ENCODE measurements at regions not wholly inside any gene's neighbourhood (a gene's known extent, or its start where the extent isn't known, plus 50 kb on each side); places are given as distances from the start of the nearest gene placed in this dataset.

- DNase-seq (ENCODE audit: insufficient read length, low spot score, missing footprints): peak; percentile 92
- Histone ChIP-seq H2AFZ (ENCODE audit: low read length) (peak overlapping the region; percentile 66), H3K4me3 (ENCODE audit: insufficient read depth, low read length) (no peak overlapping the region), H3K9me3 (ENCODE audit: low read depth, low read length) (no peaks in the 10 kb centered on the region), H3K27me3 (ENCODE audit: insufficient read depth, low read length) (no peaks in the 10 kb centered on the region), H3K27ac (ENCODE audit: low read depth, low read length) (no peak overlapping the region), H3K79me2 (ENCODE audit: insufficient read depth, low read length) (no peaks in the 10 kb centered on the region), H3K4me1 (ENCODE audit: insufficient read depth, low read length) (no peaks in the 10 kb centered on the region), H4K20me1 (ENCODE audit: insufficient read depth, low read length) (no peaks in the 10 kb centered on the region), H3K4me2 (ENCODE audit: insufficient read depth, low read length) (no peak overlapping the region), H3K36me3 (ENCODE audit: insufficient read depth, low read length) (no peaks in the 10 kb centered on the region)
- peak; percentile 44 for TF ChIP-seq CTCF (IDR thresholded peaks at IDR 0.05; ENCODE audit: extremely low read depth, low read depth, low read length)
Measured at GRCh38 chr9:81848472-81848871, 79.8 kb upstream of the SPATA31D4 start.

GRCh38 chr9:81849631-81850259 is 78.5 kb upstream of the SPATA31D4 start:
- Histone ChIP-seq H3K9me3 (ENCODE audit: low read depth, low read length) (no peaks in the 10 kb centered on the region), H3K4me3 (ENCODE audit: insufficient read depth, low read length) (no peak overlapping the region), H3K4me2 (ENCODE audit: insufficient read depth, low read length) (no peak overlapping the region), H3K27ac (ENCODE audit: low read depth, low read length) (no peak overlapping the region), H3K27me3 (ENCODE audit: insufficient read depth, low read length) (no peaks in the 10 kb centered on the region), H3K36me3 (ENCODE audit: insufficient read depth, low read length) (no peaks in the 10 kb centered on the region), H3K79me2 (ENCODE audit: insufficient read depth, low read length) (no peaks in the 10 kb centered on the region), H4K20me1 (ENCODE audit: insufficient read depth, low read length) (no peaks in the 10 kb centered on the region), H2AFZ (ENCODE audit: low read length) (no peak overlapping the region), H3K4me1 (ENCODE audit: insufficient read depth, low read length) (no peaks in the 10 kb centered on the region)
- DNase-seq (ENCODE audit: insufficient read length, low spot score, missing footprints): no peak
- TF ChIP-seq CTCF (IDR thresholded peaks at IDR 0.05; ENCODE audit: extremely low read depth, low read depth, low read length): no peak

- Histone ChIP-seq H3K9me3 (ENCODE audit: low read depth, low read length) (no peaks in the 10 kb centered on the region), H3K79me2 (ENCODE audit: insufficient read depth, low read length) (no peaks in the 10 kb centered on the region), H3K4me1 (ENCODE audit: insufficient read depth, low read length) (no peaks in the 10 kb centered on the region)
Measured at GRCh38 chr9:81850724-81851123, 77.5 kb upstream of the SPATA31D4 start.

GRCh38 chr9:81851340-81851739 is 76.9 kb upstream of the SPATA31D4 start:
- H3K9me3 ChIP-seq (ENCODE audit: low read depth, low read length): no peaks in the 10 kb centered on the region
- H3K36me3 ChIP-seq (ENCODE audit: insufficient read depth, low read length): no peaks in the 10 kb centered on the region
- TF ChIP-seq CTCF (IDR thresholded peaks at IDR 0.05; ENCODE audit: extremely low read depth, low read depth, low read length): no peak
- no peaks in the 10 kb centered on the region for H3K27me3 ChIP-seq (ENCODE audit: insufficient read depth, low read length)
- no peaks in the 10 kb centered on the region for H3K79me2 ChIP-seq (ENCODE audit: insufficient read depth, low read length)
- H3K4me1 ChIP-seq (ENCODE audit: insufficient read depth, low read length): no peaks in the 10 kb centered on the region
- H3K27ac ChIP-seq (ENCODE audit: low read depth, low read length): no peak overlapping the region
- no peak overlapping the region for H3K4me3 ChIP-seq (ENCODE audit: insufficient read depth, low read length)
- no peaks in the 10 kb centered on the region for H4K20me1 ChIP-seq (ENCODE audit: insufficient read depth, low read length)
- H2AFZ ChIP-seq (ENCODE audit: low read length): no peak overlapping the region
- H3K4me2 ChIP-seq (ENCODE audit: insufficient read depth, low read length): no peak overlapping the region
- DNase-seq (ENCODE audit: insufficient read length, low spot score, missing footprints): no peak

More at GRCh38 chr9:81850724-81851123, 77.5 kb upstream of the SPATA31D4 start:
- H3K4me2 ChIP-seq (ENCODE audit: insufficient read depth, low read length): no peak overlapping the region
- no peaks in the 10 kb centered on the region for H3K36me3 ChIP-seq (ENCODE audit: insufficient read depth, low read length)
- no peak overlapping the region for H3K27ac ChIP-seq (ENCODE audit: low read depth, low read length)
- no peaks in the 10 kb centered on the region for H4K20me1 ChIP-seq (ENCODE audit: insufficient read depth, low read length)
- no peak overlapping the region for H2AFZ ChIP-seq (ENCODE audit: low read length)
- TF ChIP-seq CTCF (IDR thresholded peaks at IDR 0.05; ENCODE audit: extremely low read depth, low read depth, low read length): no peak
- no peak for DNase-seq (ENCODE audit: insufficient read length, low spot score, missing footprints)
- H3K27me3 ChIP-seq (ENCODE audit: insufficient read depth, low read length): no peaks in the 10 kb centered on the region
- no peak overlapping the region for H3K4me3 ChIP-seq (ENCODE audit: insufficient read depth, low read length)
